H1 (cell line): ENCODE measurements at regions not wholly inside any gene's neighbourhood (a gene's known extent, or its start where the extent isn't known, plus 50 kb on each side); places are given as distances from the start of the nearest gene placed in this dataset.

Source experiments
- CTCF ChIA-PET: fragments of 300-600 bp; sonication (Branson Sonifier 250); formaldehyde crosslinking; loops from one replicate; lab custom pipeline; 2021; ENCODE audit not compliant: partially characterized antibody; lab: Charles Lee
- POLR2A ChIA-PET: fragments of 300-600 bp; sonication (Branson Sonifier 250); formaldehyde crosslinking; loops from one replicate; lab custom pipeline; 2021; ENCODE audit warnings: inconsistent platforms; ENCODE audit not compliant: partially characterized antibody; lab: Charles Lee
- DNase-seq, 2 experiments: peaks; one replicate each; pipeline versions ENCODE4 v3.0.0 to v3.0.0-alpha.2; 2010 to 2022; ENCODE audit warnings: low spot score in 2 of 2, low read depth in 1 of 2, mixed read lengths in 1 of 2
- FAIRE-seq: peaks from 2 replicates; lab custom pipeline; 2011; peaks lifted over from hg19 to GRCh38; lab: Jason Lieb, UNC
- H2AFZ ChIP-seq: 2 replicates; pipeline ENCODE4 v1.8.1; 2012; ENCODE audit warnings: low read length, inconsistent platforms
- H2AK5ac ChIP-seq: 2 replicates; pipeline ENCODE4 v1.6.1; 2013; ENCODE audit warnings: low read depth, low read length
- H2BK120ac ChIP-seq: replicated peaks from 2 replicates; pipeline ENCODE3; 2013; ENCODE audit warnings: low read depth, low read length, inconsistent platforms
- H2BK12ac ChIP-seq: 2 replicates; pipeline ENCODE4 v1.6.1; 2013; ENCODE audit warnings: low read depth, low read length
- H2BK15ac ChIP-seq: 2 replicates; pipeline ENCODE4 v1.6.1; 2013; ENCODE audit warnings: low read length
- H2BK20ac ChIP-seq: 2 replicates; pipeline ENCODE4 v1.6.1; 2013; ENCODE audit warnings: low read length
- H2BK5ac ChIP-seq: 2 replicates; pipeline ENCODE4 v1.6.1; 2013; ENCODE audit warnings: low read depth, low read length
- H3K14ac ChIP-seq: 2 replicates; pipeline ENCODE4 v1.6.1; 2013; ENCODE audit warnings: inconsistent platforms; ENCODE audit not compliant: insufficient read length
- H3K18ac ChIP-seq: 2 replicates; pipeline ENCODE4 v1.6.1; 2013; ENCODE audit warnings: low read length; ENCODE audit errors: extremely low read depth
- H3K23ac ChIP-seq: 2 replicates; pipeline ENCODE4 v1.6.1; 2013; ENCODE audit warnings: inconsistent platforms; ENCODE audit not compliant: insufficient read length
- H3K23me2 ChIP-seq: 2 replicates; pipeline ENCODE4 v1.6.1; 2013; ENCODE audit warnings: low read depth, low read length
- H3K27ac ChIP-seq: 2 replicates; pipeline ENCODE4 v1.6.1; 2011; ENCODE audit warnings: low read depth, low read length, inconsistent platforms
- H3K27me3 ChIP-seq, 4 experiments: replicated peaks in 1 of 4; 1 replicate in 1 of 4; 2 replicates in 3 of 4; pipeline versions ENCODE4 v1.6.1 to v1.8.1; 2011 to 2013; ENCODE audit warnings: low read length in 3 of 4, mild to moderate bottlenecking in 3 of 4, inconsistent platforms in 2 of 4, mixed read lengths in 2 of 4, moderate library complexity in 1 of 4; ENCODE audit not compliant: control insufficient read depth in 3 of 4, insufficient read depth in 3 of 4; ENCODE audit errors: extremely low read depth in 1 of 4
- H3K36me3 ChIP-seq, 4 experiments: 2 replicates each; pipeline versions ENCODE4 v1.6.1 to v1.8.1; 2011 to 2013; ENCODE audit warnings: mild to moderate bottlenecking in 4 of 4, low read length in 3 of 4, moderate library complexity in 2 of 4, control low read depth in 1 of 4, inconsistent platforms in 1 of 4; ENCODE audit not compliant: insufficient read depth in 4 of 4, control insufficient read depth in 2 of 4
- H3K4ac ChIP-seq: replicated peaks from 2 replicates; pipeline ENCODE3; 2013; ENCODE audit warnings: low read length, low read depth, mixed read lengths, inconsistent platforms; ENCODE audit not compliant: insufficient read length
- H3K4me1 ChIP-seq, 4 experiments: replicated peaks in 1 of 4; 1 replicate in 1 of 4; 2 replicates in 3 of 4; pipeline versions ENCODE4 v1.6.1 to v1.8.1; 2011 to 2013; ENCODE audit warnings: low read length in 3 of 4, inconsistent platforms in 2 of 4, mixed read lengths in 1 of 4; ENCODE audit not compliant: insufficient read depth in 4 of 4, control insufficient read depth in 3 of 4
- H3K4me2 ChIP-seq, 2 experiments: 2 replicates each; pipeline versions ENCODE4 v1.6.1 to v1.8.1; 2011 to 2013; ENCODE audit warnings: low read depth in 2 of 2, low read length in 2 of 2, control low read depth in 1 of 2, inconsistent platforms in 1 of 2, mild to moderate bottlenecking in 1 of 2; ENCODE audit not compliant: insufficient read depth in 1 of 2
- H3K4me3 ChIP-seq, 4 experiments: fragments of 200-600, 300-600 bp in 1 of 4; sonication (generic), shearing (Covaris generic), sonication (Bioruptor Twin) in 1 of 4; 2 replicates each; pipeline versions ENCODE4 v1.5.1 to v1.8.1; 2011 to 2016; ENCODE audit warnings: low read length in 4 of 4, low read depth in 3 of 4, control low read depth in 2 of 4, inconsistent platforms in 2 of 4, mild to moderate bottlenecking in 2 of 4, mixed read lengths in 1 of 4, moderate library complexity in 1 of 4; ENCODE audit not compliant: insufficient read depth in 2 of 4; ENCODE audit errors: extremely low read depth in 1 of 4
- H3K56ac ChIP-seq: replicated peaks from 2 replicates; pipeline ENCODE3; 2013; ENCODE audit warnings: low read depth, mild to moderate bottlenecking, mixed read lengths, low read length, inconsistent platforms; ENCODE audit not compliant: insufficient read length
- H3K79me1 ChIP-seq: 2 replicates; pipeline ENCODE4 v1.6.1; 2013; ENCODE audit warnings: low read depth, low read length, control low read depth
- H3K79me2 ChIP-seq, 2 experiments: 2 replicates each; pipeline versions ENCODE4 v1.6.1 to v1.8.1; 2012 to 2013; ENCODE audit warnings: low read length in 2 of 2, mild to moderate bottlenecking in 2 of 2, inconsistent platforms in 1 of 2; ENCODE audit not compliant: insufficient read depth in 2 of 2, control insufficient read depth in 1 of 2
- H3K9ac ChIP-seq, 4 experiments: replicated peaks in 1 of 4; 1 replicate in 1 of 4; 2 replicates in 3 of 4; pipeline versions ENCODE4 v1.6.1 to v1.8.1; 2011 to 2013; ENCODE audit warnings: low read depth in 3 of 4, low read length in 3 of 4, control low read depth in 2 of 4, mild to moderate bottlenecking in 2 of 4, moderate library complexity in 2 of 4, inconsistent platforms in 1 of 4; ENCODE audit errors: extremely low read depth in 1 of 4
- H3K9me3 ChIP-seq, 2 experiments: 2 replicates each; pipeline versions ENCODE4 v1.6.1 to v1.8.1; 2012 to 2013; ENCODE audit warnings: mild to moderate bottlenecking in 2 of 2, moderate library complexity in 2 of 2, control low read depth in 1 of 2, inconsistent platforms in 1 of 2, low read depth in 1 of 2, low read length in 1 of 2, mixed read lengths in 1 of 2; ENCODE audit not compliant: insufficient read depth in 2 of 2
- H4K20me1 ChIP-seq, 2 experiments: replicated peaks in 1 of 2; 2 replicates each; pipeline versions ENCODE3 to v1.8.1; 2011 to 2013; ENCODE audit warnings: inconsistent platforms in 2 of 2, low read length in 2 of 2, mild to moderate bottlenecking in 1 of 2; ENCODE audit not compliant: insufficient read depth in 2 of 2, control insufficient read depth in 1 of 2
- H4K5ac ChIP-seq: 2 replicates; pipeline ENCODE4 v1.6.1; 2013; ENCODE audit warnings: low read length, low read depth, mixed read lengths, inconsistent platforms; ENCODE audit not compliant: insufficient read length
- H4K8ac ChIP-seq: 2 replicates; pipeline ENCODE4 v1.8.0; 2013; ENCODE audit warnings: mild to moderate bottlenecking, moderate library complexity, low read length, inconsistent platforms; ENCODE audit not compliant: insufficient read depth; ENCODE audit errors: extremely low read depth
- H4K91ac ChIP-seq: replicated peaks from 2 replicates; pipeline ENCODE3; 2013; ENCODE audit warnings: low read length, mixed read lengths, inconsistent platforms; ENCODE audit not compliant: insufficient read length
- ASH2L ChIP-seq: fragments of 200-600, 300-600 bp; sonication (generic); IDR thresholded peaks from one replicate; pipeline ENCODE4 v1.7.1; 2017; ENCODE audit warnings: low read length
- CBX5 ChIP-seq: fragments of 300-800, 300-1000 bp; sonication (generic); IDR thresholded peaks from 2 replicates; pipeline ENCODE4 v1.7.1; 2016; ENCODE audit warnings: antibody characterized with exemption, low read length, low read depth
- CEBPB ChIP-seq: IDR thresholded peaks from 2 replicates; pipeline ENCODE4 v1.6.1; 2012; ENCODE audit warnings: low read depth, low read length
- CHD2 ChIP-seq: IDR thresholded peaks from 2 replicates; pipeline ENCODE4 v1.6.1; 2012; ENCODE audit warnings: low read length, improper control_type of control experiment
- E2F6 ChIP-seq: IDR thresholded peaks from 2 replicates; pipeline ENCODE4 v1.6.1; 2012; ENCODE audit warnings: inconsistent platforms
- FOSL1 ChIP-seq: IDR thresholded peaks from 2 replicates; pipeline ENCODE4 v1.6.1; 2011; ENCODE audit warnings: mild to moderate bottlenecking, low read depth, low read length, moderate library complexity; ENCODE audit not compliant: insufficient read depth
- GABPA ChIP-seq: IDR thresholded peaks from 2 replicates; pipeline ENCODE4 v1.6.1; 2011; ENCODE audit warnings: mild to moderate bottlenecking, low read length, moderate library complexity, borderline replicate concordance; ENCODE audit not compliant: insufficient read depth
- JUN ChIP-seq: IDR thresholded peaks from 2 replicates; pipeline ENCODE4 v1.6.1; 2011; ENCODE audit warnings: low read depth, mild to moderate bottlenecking, improper control_type of control experiment, low read length
- RAD21 ChIP-seq, 2 experiments: IDR thresholded peaks in 1 of 2; conservative IDR thresholded peaks in 1 of 2; 2 replicates each; pipeline ENCODE4 v1.6.1; 2011; ENCODE audit warnings: low read depth in 2 of 2, low read length in 2 of 2, improper control_type of control experiment in 1 of 2, inconsistent platforms in 1 of 2, mild to moderate bottlenecking in 1 of 2, moderate library complexity in 1 of 2
- SAP30 ChIP-seq: fragments of 300-600 bp; sonication (generic); IDR thresholded peaks from 2 replicates; pipeline ENCODE4 v1.7.1; 2012; ENCODE audit warnings: low read length, moderate library complexity, mild to moderate bottlenecking, inconsistent platforms; ENCODE audit not compliant: insufficient read depth, insufficient replicate concordance
- SIX5 ChIP-seq: IDR thresholded peaks from 2 replicates; pipeline ENCODE4 v1.6.1; 2011; ENCODE audit warnings: mild to moderate bottlenecking, low read depth, low read length
- SP2 ChIP-seq: IDR thresholded peaks from 2 replicates; pipeline ENCODE4 v1.6.1; 2012; ENCODE audit warnings: mild to moderate bottlenecking, low read length, inconsistent platforms
- TBP ChIP-seq: IDR thresholded peaks from 2 replicates; pipeline ENCODE4 v1.6.1; 2011; ENCODE audit warnings: low read depth, low read length, improper control_type of control experiment
- TCF12 ChIP-seq: IDR thresholded peaks from 2 replicates; pipeline ENCODE4 v1.6.1; 2011; ENCODE audit warnings: low read depth, mild to moderate bottlenecking, low read length
- TEAD4 ChIP-seq: IDR thresholded peaks from 2 replicates; pipeline ENCODE4 v1.6.1; 2012; ENCODE audit warnings: low read depth, low read length, inconsistent platforms, mixed read lengths
- WGBS, 2 experiments: shearing (Covaris generic) in 1 of 2; methylation state at CpG; one replicate each; pipeline versions ENCODE4 v1.1.6 to v1.1.7; 2013 to 2015; ENCODE audit warnings: low lambda C conversion rate in 2 of 2, mixed read lengths in 2 of 2, inconsistent platforms in 1 of 2, low coverage in 1 of 2, missing lambda C conversion rate in 1 of 2; ENCODE audit not compliant: insufficient replicate concordance in 2 of 2, insufficient coverage in 1 of 2, insufficient read length in 1 of 2; ENCODE audit errors: extremely low coverage in 1 of 2, missing lambda C conversion rate in 1 of 2; 5-methylcytosine and 5-hydroxymethylcytosine counted together

- no peak overlapping the region for H2BK15ac ChIP-seq
- H3K9me3 ChIP-seq: no peaks in the 10 kb centered on the region
- no peaks in the 10 kb centered on the region for H4K20me1 ChIP-seq
- POLR2A ChIA-PET: no interaction called here
- H2BK12ac ChIP-seq: no peak overlapping the region
- no peaks in the 10 kb centered on the region for H3K36me3 ChIP-seq
- no peak overlapping the region for H2AK5ac ChIP-seq
- FAIRE-seq: no peak
- WGBS, 2 experiments: 89% methylated on average over 2 of the region's 2 CpGs; no CpG with 5 or more reads in 1 of the 2 experiments
- H2AFZ ChIP-seq: no peak overlapping the region
- no peak overlapping the region for H4K8ac ChIP-seq
- no peaks in the 10 kb centered on the region for H3K79me2 ChIP-seq
- no peak overlapping the region for H3K56ac ChIP-seq
- no peak overlapping the region for H3K18ac ChIP-seq
- H4K91ac ChIP-seq: no peak overlapping the region
- H4K5ac ChIP-seq: no peak overlapping the region
- H3K79me1 ChIP-seq: no peaks in the 10 kb centered on the region
- no peak for DNase-seq
- H3K27me3 ChIP-seq: no peaks in the 10 kb centered on the region
- H2BK120ac ChIP-seq: no peak overlapping the region
- H3K27ac ChIP-seq: no peak overlapping the region
- H3K4ac ChIP-seq: no peak overlapping the region
- no peak overlapping the region for H3K4me3 ChIP-seq
- H3K4me2 ChIP-seq: no peak overlapping the region
- no peaks in the 10 kb centered on the region for H3K4me1 ChIP-seq
- H3K23ac ChIP-seq: no peak overlapping the region
- TF ChIP-seq CBX5 (no peak), SP2 (no peak), RAD21 (IDR thresholded peaks at IDR 0.05 in 1 of 2, conservative IDR thresholded peaks at IDR 0.05 in 1 of 2; ENCODE audit: low read depth in 2 of 2, low read length in 2 of 2) (no peak), CEBPB (no peak), SAP30 (no peak), TBP (no peak), FOSL1 (no peak), TCF12 (no peak), SIX5 (no peak), ASH2L (no peak), GABPA (no peak), CHD2 (no peak), JUN (no peak), TEAD4 (no peak), E2F6 (no peak)
- TF ChIP-seq, all 59 proteins: peak for 0
- no peak overlapping the region for H3K14ac ChIP-seq
- H2BK20ac ChIP-seq: no peak overlapping the region
- H3K9ac ChIP-seq: no peak overlapping the region
- no peak overlapping the region for H2BK5ac ChIP-seq
- H3K23me2 ChIP-seq: no peaks in the 10 kb centered on the region
- CTCF ChIA-PET: no interaction called here
Observed at GRCh38 chr6:47938405-47938804, 156.6 kb downstream of the OPN5 start.
